ENCODE measurements at regions not wholly inside any gene's neighbourhood (a gene's known extent, or its start where the extent isn't known, plus 50 kb on each side); places are given as distances from the start of the nearest gene placed in this dataset.

DNA sequence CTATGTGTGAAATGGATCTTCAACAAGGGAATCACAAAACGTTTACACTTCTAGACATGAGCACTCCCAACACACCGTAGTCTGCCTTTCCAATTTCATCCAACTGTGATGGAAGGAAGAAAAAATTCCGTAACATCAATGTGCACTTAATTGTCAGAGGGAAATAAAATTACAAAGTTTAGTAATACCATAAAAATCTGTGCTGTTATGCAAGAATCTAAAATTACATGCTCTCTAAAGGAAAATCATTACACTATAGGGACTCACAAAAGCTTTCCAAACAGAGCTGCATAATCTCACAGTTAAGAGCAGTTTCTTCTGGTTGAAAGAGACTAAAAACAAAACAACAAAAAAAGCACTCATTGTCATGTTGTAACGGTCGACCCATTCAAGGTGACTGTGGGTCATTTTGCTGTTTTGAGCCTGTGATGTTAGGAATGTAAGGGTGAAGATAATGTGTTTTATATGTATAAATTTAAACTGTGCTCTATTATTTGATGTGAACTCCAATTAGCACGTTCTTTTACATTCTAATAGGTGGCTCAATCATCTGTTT is 698.0 kb downstream of the TDRD15 start:
- TF ChIP-seq, protein P1, sequence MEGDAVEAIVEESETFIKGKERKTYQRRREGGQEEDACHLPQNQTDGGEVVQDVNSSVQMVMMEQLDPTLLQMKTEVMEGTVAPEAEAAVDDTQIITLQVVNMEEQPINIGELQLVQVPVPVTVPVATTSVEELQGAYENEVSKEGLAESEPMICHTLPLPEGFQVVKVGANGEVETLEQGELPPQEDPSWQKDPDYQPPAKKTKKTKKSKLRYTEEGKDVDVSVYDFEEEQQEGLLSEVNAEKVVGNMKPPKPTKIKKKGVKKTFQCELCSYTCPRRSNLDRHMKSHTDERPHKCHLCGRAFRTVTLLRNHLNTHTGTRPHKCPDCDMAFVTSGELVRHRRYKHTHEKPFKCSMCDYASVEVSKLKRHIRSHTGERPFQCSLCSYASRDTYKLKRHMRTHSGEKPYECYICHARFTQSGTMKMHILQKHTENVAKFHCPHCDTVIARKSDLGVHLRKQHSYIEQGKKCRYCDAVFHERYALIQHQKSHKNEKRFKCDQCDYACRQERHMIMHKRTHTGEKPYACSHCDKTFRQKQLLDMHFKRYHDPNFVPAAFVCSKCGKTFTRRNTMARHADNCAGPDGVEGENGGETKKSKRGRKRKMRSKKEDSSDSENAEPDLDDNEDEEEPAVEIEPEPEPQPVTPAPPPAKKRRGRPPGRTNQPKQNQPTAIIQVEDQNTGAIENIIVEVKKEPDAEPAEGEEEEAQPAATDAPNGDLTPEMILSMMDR (IDR thresholded peaks at IDR 0.05) = no peak
- no peak for TF ChIP-seq EZH2 (IDR thresholded peaks at IDR 0.05)
